ENCODE measurements at regions not wholly inside any gene's neighbourhood (a gene's known extent, or its start where the extent isn't known, plus 50 kb on each side); places are given as distances from the start of the nearest gene placed in this dataset.

GRCh38 chr15:94582368-94582767 is 351.0 kb downstream of the MCTP2 start:
- no peak for TF ChIP-seq POLR2AphosphoS5 (IDR thresholded peaks at IDR 0.05)
- TF ChIP-seq POLR2A (IDR thresholded peaks at IDR 0.05), result no peak
- TF ChIP-seq CTCF (IDR thresholded peaks at IDR 0.05), result no peak
